ENCODE measurements at regions not wholly inside any gene's neighbourhood (a gene's known extent, or its start where the extent isn't known, plus 50 kb on each side); places are given as distances from the start of the nearest gene placed in this dataset.

DNA sequence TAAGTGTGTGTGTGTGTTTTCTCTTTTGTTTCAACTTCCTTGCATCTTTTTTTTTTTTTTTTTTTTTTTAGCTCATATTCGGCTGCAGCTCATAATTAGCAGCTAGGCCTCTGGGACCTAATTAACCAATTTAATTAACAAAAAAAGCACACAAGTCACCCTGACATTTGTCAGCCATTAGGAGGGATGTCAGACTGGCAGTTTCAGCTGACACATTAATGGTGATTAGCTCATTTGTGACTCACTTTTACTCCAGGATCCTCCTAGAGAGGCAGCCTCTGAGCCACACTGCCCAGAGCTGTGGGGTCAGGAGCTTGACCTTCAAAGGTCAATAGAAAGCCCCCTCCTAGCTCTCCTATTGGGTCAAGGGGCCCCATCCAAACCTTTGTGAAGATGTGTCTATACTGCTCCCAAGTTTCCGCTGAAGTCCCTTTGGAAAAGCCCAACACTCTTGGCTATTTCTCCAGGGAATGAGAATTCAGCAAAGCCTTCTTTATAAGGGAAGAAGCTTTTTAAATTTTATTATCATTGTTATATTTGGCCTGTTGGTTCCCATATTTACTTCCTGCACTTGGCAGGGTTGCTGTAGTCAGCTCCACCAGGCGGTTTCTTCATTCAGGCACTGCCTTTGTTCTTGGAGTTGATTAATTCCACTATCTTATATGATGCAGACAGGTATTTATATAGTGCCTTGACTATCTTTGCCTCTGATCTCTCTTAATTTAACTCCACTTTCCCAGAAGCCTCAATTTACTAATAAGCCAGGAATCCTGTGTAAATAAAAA is 109.5 kb upstream of the HABP2 start:
- Histone ChIP-seq H3K27ac (ENCODE audit: low read depth, low read length) (no peak overlapping the region), H3K27me3 (ENCODE audit: control insufficient read depth, insufficient read depth, low read length) (no peaks in the 10 kb centered on the region), H3K36me3 (ENCODE audit: control insufficient read depth, insufficient read depth, low read length) (no peaks in the 10 kb centered on the region), H3K4me3 (ENCODE audit: low read depth, low read length) (no peak overlapping the region), H3K9ac (ENCODE audit: low read depth, low read length) (no peak overlapping the region), H3K9me3 (ENCODE audit: control insufficient read depth, insufficient read depth, low read length) (no peaks in the 10 kb centered on the region), H3K4me1 (ENCODE audit: control insufficient read depth, insufficient read depth, low read length) (no peaks in the 10 kb centered on the region)

DNA sequence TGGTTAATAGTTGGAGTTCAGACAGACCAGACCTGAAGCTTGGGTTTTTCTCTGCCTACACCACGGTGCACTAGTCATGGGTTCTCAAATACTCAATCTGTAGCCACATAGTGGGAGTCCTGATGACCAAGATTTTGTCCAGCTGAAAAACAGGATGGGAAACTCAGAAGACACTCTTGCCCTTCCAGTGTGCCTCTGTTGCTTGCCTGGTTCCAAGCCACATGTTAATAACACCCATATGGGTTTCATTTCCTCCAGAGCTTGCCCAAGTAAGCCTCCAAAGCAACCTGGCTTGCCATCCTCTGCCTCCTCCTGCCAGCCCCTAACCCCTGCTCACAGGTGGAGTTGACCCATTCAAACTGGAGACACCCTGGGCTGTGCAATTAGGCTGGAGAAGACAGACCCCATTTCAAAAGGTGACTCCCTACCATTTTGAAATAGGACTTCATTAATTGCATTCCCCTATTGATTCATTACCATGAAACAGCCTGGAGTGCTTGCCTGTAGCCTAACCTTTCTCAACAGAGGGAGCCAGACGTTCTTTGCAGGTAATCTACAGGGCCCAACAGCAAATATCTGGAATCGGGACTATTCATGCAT is 108.0 kb upstream of the HABP2 start:
- no peaks in the 10 kb centered on the region for H3K36me3 ChIP-seq (ENCODE audit: control insufficient read depth, insufficient read depth, low read length)
- no peaks in the 10 kb centered on the region for H3K9me3 ChIP-seq (ENCODE audit: control insufficient read depth, insufficient read depth, low read length)
- no peak overlapping the region for H3K9ac ChIP-seq (ENCODE audit: low read depth, low read length)
- no peak overlapping the region for H3K27ac ChIP-seq (ENCODE audit: low read depth, low read length)
- H3K4me1 ChIP-seq (ENCODE audit: control insufficient read depth, insufficient read depth, low read length): no peaks in the 10 kb centered on the region
- no peaks in the 10 kb centered on the region for H3K27me3 ChIP-seq (ENCODE audit: control insufficient read depth, insufficient read depth, low read length)
- no peak overlapping the region for H3K4me3 ChIP-seq (ENCODE audit: low read depth, low read length)

GRCh38 chr10:113445736-113446135 is 107.1 kb upstream of the HABP2 start:
- H3K36me3 ChIP-seq (ENCODE audit: control insufficient read depth, insufficient read depth, low read length): no peaks in the 10 kb centered on the region
- H3K9ac ChIP-seq (ENCODE audit: low read depth, low read length): no peak overlapping the region
- no peaks in the 10 kb centered on the region for H3K27me3 ChIP-seq (ENCODE audit: control insufficient read depth, insufficient read depth, low read length)
- no peaks in the 10 kb centered on the region for H3K4me1 ChIP-seq (ENCODE audit: control insufficient read depth, insufficient read depth, low read length)
- H3K27ac ChIP-seq (ENCODE audit: low read depth, low read length): no peak overlapping the region
- H3K9me3 ChIP-seq (ENCODE audit: control insufficient read depth, insufficient read depth, low read length): no peaks in the 10 kb centered on the region
- no peak overlapping the region for H3K4me3 ChIP-seq (ENCODE audit: low read depth, low read length)

GRCh38 chr10:113446739-113447138 is 106.1 kb upstream of the HABP2 start:
- Histone ChIP-seq H3K36me3 (ENCODE audit: control insufficient read depth, insufficient read depth, low read length) (no peaks in the 10 kb centered on the region), H3K27me3 (ENCODE audit: control insufficient read depth, insufficient read depth, low read length) (no peaks in the 10 kb centered on the region), H3K9ac (ENCODE audit: low read depth, low read length) (no peak overlapping the region), H3K4me3 (ENCODE audit: low read depth, low read length) (no peak overlapping the region), H3K9me3 (ENCODE audit: control insufficient read depth, insufficient read depth, low read length) (no peaks in the 10 kb centered on the region), H3K27ac (ENCODE audit: low read depth, low read length) (no peak overlapping the region), H3K4me1 (ENCODE audit: control insufficient read depth, insufficient read depth, low read length) (no peaks in the 10 kb centered on the region)

GRCh38 chr10:113447278-113447677 is 105.6 kb upstream of the HABP2 start:
- H3K4me3 ChIP-seq (ENCODE audit: low read depth, low read length): no peak overlapping the region
- no peaks in the 10 kb centered on the region for H3K9me3 ChIP-seq (ENCODE audit: control insufficient read depth, insufficient read depth, low read length)
- H3K27ac ChIP-seq (ENCODE audit: low read depth, low read length): no peak overlapping the region
- no peaks in the 10 kb centered on the region for H3K36me3 ChIP-seq (ENCODE audit: control insufficient read depth, insufficient read depth, low read length)
- H3K4me1 ChIP-seq (ENCODE audit: control insufficient read depth, insufficient read depth, low read length): no peaks in the 10 kb centered on the region
- no peak overlapping the region for H3K9ac ChIP-seq (ENCODE audit: low read depth, low read length)
- H3K27me3 ChIP-seq (ENCODE audit: control insufficient read depth, insufficient read depth, low read length): no peaks in the 10 kb centered on the region

DNA sequence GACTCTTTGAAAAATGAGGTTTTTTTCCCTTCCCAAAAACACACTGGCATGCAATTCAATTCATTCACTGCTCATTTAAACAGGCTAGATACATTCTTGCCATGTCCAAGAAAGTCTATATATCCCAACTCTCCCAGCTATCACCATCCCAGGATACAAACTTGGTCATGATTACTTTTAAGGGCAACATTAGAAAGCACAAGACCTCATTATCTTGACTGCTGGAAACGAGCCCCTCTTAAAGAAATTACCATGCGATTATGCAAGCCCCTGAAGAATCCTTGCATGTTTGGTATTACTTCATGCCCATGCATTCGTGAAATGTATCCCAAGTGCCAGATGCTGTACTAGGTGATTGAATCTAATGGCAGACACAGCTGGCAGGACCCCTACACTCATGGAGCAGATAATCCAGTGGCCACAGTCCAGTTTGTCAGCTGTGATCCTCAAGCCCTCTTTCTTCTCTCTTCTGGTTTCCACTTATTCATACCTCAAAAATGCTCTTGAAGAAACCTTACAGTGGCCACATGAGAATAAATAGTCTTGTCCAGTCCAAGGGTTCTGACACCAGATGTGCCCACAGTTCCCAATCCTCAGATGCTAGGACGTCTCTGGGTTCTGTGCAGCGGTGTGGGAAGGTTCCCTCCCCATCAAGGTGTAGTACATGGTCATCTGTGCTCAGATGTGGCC is 103.7 kb upstream of the HABP2 start:
- no peak overlapping the region for H3K9ac ChIP-seq (ENCODE audit: low read depth, low read length)
- no peaks in the 10 kb centered on the region for H3K4me1 ChIP-seq (ENCODE audit: control insufficient read depth, insufficient read depth, low read length)
- H3K4me3 ChIP-seq (ENCODE audit: low read depth, low read length): no peak overlapping the region
- H3K27ac ChIP-seq (ENCODE audit: low read depth, low read length): no peak overlapping the region
- no peaks in the 10 kb centered on the region for H3K27me3 ChIP-seq (ENCODE audit: control insufficient read depth, insufficient read depth, low read length)
- H3K9me3 ChIP-seq (ENCODE audit: control insufficient read depth, insufficient read depth, low read length): no peaks in the 10 kb centered on the region
- H3K36me3 ChIP-seq (ENCODE audit: control insufficient read depth, insufficient read depth, low read length): no peaks in the 10 kb centered on the region

DNA sequence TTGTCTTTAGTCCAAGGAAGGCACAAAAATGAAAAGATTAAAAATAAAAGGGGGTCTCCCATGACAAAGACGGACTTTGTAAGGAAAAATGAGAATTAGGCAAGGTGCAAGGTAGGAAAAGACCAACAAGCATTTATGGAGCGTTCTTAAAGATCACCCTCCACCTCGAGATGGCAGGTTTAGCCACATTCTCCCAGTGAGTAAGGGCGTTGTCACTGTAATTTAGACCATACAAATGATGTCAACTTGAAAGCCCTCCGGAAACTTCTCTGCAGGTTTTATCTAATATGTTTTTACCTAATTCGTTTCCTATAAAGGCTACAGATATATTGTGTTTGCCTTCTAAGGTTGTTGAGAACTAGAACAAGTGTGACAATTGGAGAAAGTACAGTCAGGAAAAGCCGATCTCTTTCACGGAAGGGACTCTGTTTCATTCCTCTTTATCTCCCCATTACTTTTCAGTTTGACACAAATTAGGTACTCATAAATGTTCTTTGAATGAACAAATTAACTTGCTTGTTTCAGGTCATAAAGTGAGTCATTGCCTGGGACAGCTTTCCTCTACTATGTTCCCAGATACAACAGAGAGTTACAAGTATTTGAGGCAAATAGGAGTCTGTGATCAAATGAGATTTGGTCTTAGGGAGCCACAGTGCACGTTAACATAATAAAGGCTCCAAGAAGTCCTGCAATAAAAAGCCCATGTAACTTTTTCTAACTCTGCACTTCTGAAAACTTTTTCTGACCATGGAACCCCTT is 102.6 kb upstream of the HABP2 start:
- Histone ChIP-seq H3K9me3 (ENCODE audit: control insufficient read depth, insufficient read depth, low read length) (no peaks in the 10 kb centered on the region), H3K27ac (ENCODE audit: low read depth, low read length) (no peak overlapping the region), H3K36me3 (ENCODE audit: control insufficient read depth, insufficient read depth, low read length) (no peaks in the 10 kb centered on the region), H3K4me1 (ENCODE audit: control insufficient read depth, insufficient read depth, low read length) (no peaks in the 10 kb centered on the region), H3K27me3 (ENCODE audit: control insufficient read depth, insufficient read depth, low read length) (no peaks in the 10 kb centered on the region), H3K9ac (ENCODE audit: low read depth, low read length) (no peak overlapping the region), H3K4me3 (ENCODE audit: low read depth, low read length) (no peak overlapping the region)

DNA sequence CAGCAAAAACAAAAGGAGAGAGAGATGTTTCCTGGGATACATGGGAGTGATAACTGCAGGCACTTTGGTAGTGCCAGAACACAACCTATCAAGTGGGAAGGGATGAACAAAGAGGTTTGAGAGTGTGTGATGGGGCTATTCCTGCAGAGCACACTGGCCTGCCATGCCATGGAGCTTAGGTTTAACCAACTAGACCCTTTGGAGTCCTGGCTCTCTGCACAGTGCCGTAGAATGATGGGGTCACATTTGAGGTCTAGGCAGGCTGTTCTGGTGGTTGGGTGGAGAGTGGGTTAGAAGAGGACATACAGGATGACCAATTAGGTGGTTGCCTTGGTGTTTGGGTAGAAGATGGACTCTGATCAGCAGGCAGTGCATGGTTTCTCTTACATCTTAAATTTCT is 101.9 kb upstream of the HABP2 start:
- Histone ChIP-seq H3K4me1 (ENCODE audit: control insufficient read depth, insufficient read depth, low read length) (no peaks in the 10 kb centered on the region), H3K9ac (ENCODE audit: low read depth, low read length) (no peak overlapping the region), H3K27ac (ENCODE audit: low read depth, low read length) (no peak overlapping the region), H3K9me3 (ENCODE audit: control insufficient read depth, insufficient read depth, low read length) (no peaks in the 10 kb centered on the region), H3K4me3 (ENCODE audit: low read depth, low read length) (no peak overlapping the region), H3K36me3 (ENCODE audit: control insufficient read depth, insufficient read depth, low read length) (no peaks in the 10 kb centered on the region), H3K27me3 (ENCODE audit: control insufficient read depth, insufficient read depth, low read length) (no peaks in the 10 kb centered on the region)

- H3K4me1 ChIP-seq (ENCODE audit: control insufficient read depth, insufficient read depth, low read length): no peaks in the 10 kb centered on the region
- no peaks in the 10 kb centered on the region for H3K36me3 ChIP-seq (ENCODE audit: control insufficient read depth, insufficient read depth, low read length)
- no peak overlapping the region for H3K9ac ChIP-seq (ENCODE audit: low read depth, low read length)
- H3K27ac ChIP-seq (ENCODE audit: low read depth, low read length): no peak overlapping the region
- H3K4me3 ChIP-seq (ENCODE audit: low read depth, low read length): no peak overlapping the region
- H3K27me3 ChIP-seq (ENCODE audit: control insufficient read depth, insufficient read depth, low read length): no peaks in the 10 kb centered on the region
- H3K9me3 ChIP-seq (ENCODE audit: control insufficient read depth, insufficient read depth, low read length): no peaks in the 10 kb centered on the region
Measured at GRCh38 chr10:113452146-113452845, 100.6 kb upstream of the HABP2 start.

DNA sequence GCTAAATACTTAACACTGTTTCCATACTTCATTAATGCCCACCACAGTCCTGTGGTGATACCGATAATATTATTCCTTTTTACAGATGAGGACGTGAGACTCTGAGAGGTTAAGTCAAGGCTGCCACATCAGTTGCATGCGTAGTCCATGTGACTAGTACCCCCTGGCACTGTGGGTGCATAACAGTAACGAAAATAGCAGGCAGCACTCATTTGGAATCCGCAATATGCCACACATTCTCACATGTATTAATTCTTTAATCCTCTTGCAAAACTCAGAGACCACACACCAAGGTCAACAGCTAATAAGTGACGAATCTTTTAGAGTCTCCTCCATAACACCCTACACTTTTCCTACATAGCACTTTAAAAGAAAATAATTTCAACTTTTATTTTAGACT is 99.5 kb upstream of the HABP2 start:
- Histone ChIP-seq H3K4me3 (ENCODE audit: low read depth, low read length) (no peak overlapping the region), H3K9me3 (ENCODE audit: control insufficient read depth, insufficient read depth, low read length) (no peaks in the 10 kb centered on the region), H3K9ac (ENCODE audit: low read depth, low read length) (no peak overlapping the region), H3K27me3 (ENCODE audit: control insufficient read depth, insufficient read depth, low read length) (no peaks in the 10 kb centered on the region), H3K4me1 (ENCODE audit: control insufficient read depth, insufficient read depth, low read length) (no peaks in the 10 kb centered on the region), H3K36me3 (ENCODE audit: control insufficient read depth, insufficient read depth, low read length) (no peaks in the 10 kb centered on the region), H3K27ac (ENCODE audit: low read depth, low read length) (no peak overlapping the region)
